Activated CD4-positive, CD25-positive, alpha-beta regulatory T cell treated with anti-CD3 and anti-CD28 coated beads, Interleukin-2, amount 50 U/mL, for 16 hours (primary cell): ENCODE measurements at regions not wholly inside any gene's neighbourhood (a gene's known extent, or its start where the extent isn't known, plus 50 kb on each side); places are given as distances from the start of the nearest gene placed in this dataset.

Source experiments
- DNase-seq: peaks from one replicate; pipeline ENCODE4 v3.0.0-alpha.2; 2020; ENCODE audit warnings: low read depth, low spot score

- DNase-seq: no peak
These were observed 427.4 kb downstream of the GATA3 start for GRCh38 chr10:8481718-8482504.

GRCh38 chr10:8485032-8485431, 430.5 kb downstream of the GATA3 start:
- DNase-seq: no peak

GRCh38 chr10:8487346-8487745, 432.9 kb downstream of the GATA3 start:
- no peak for DNase-seq

GRCh38 chr10:8489232-8489631, 434.7 kb downstream of the GATA3 start:
- no peak for DNase-seq

- DNase-seq: no peak
These were observed 435.3 kb downstream of the GATA3 start for GRCh38 chr10:8489823-8490222.

- no peak for DNase-seq
These were observed 443.8 kb downstream of the GATA3 start for GRCh38 chr10:8498290-8498689.

- DNase-seq: no peak
These were observed 444.4 kb downstream of the GATA3 start for GRCh38 chr10:8498881-8499280.

GRCh38 chr10:8499312-8499711, 444.8 kb downstream of the GATA3 start:
- no peak for DNase-seq

- no peak for DNase-seq
These were observed 445.4 kb downstream of the GATA3 start for GRCh38 chr10:8499752-8500390.

GRCh38 chr10:8502573-8502972, 448.1 kb downstream of the GATA3 start:
- no peak for DNase-seq

- no peak for DNase-seq
These were observed 450.0 kb downstream of the GATA3 start for GRCh38 chr10:8504499-8504898.

- DNase-seq: no peak
These were observed 452.7 kb downstream of the GATA3 start for GRCh38 chr10:8507156-8507555.

GRCh38 chr10:8508882-8509281, 454.4 kb downstream of the GATA3 start:
- no peak for DNase-seq

- no peak for DNase-seq
These were observed 456.0 kb downstream of the GATA3 start for GRCh38 chr10:8510471-8510870.

GRCh38 chr10:8511026-8511425, 456.5 kb downstream of the GATA3 start:
- DNase-seq: no peak

GRCh38 chr10:8513155-8514147, 459.0 kb downstream of the GATA3 start:
- no peak for DNase-seq

GRCh38 chr10:8520382-8520781, 465.9 kb downstream of the GATA3 start:
- no peak for DNase-seq

GRCh38 chr10:8527773-8528172, 473.3 kb downstream of the GATA3 start:
- no peak for DNase-seq

- no peak for DNase-seq
These were observed 476.6 kb downstream of the GATA3 start for GRCh38 chr10:8531116-8531515.

- DNase-seq: no peak
These were observed 478.2 kb downstream of the GATA3 start for GRCh38 chr10:8532647-8533046.

GRCh38 chr10:8533462-8533861, 479.0 kb downstream of the GATA3 start:
- no peak for DNase-seq

- no peak for DNase-seq
These were observed 479.6 kb downstream of the GATA3 start for GRCh38 chr10:8534096-8534495.
